ENCODE measurements at regions not wholly inside any gene's neighbourhood (a gene's known extent, or its start where the extent isn't known, plus 50 kb on each side); places are given as distances from the start of the nearest gene placed in this dataset.

DNA sequence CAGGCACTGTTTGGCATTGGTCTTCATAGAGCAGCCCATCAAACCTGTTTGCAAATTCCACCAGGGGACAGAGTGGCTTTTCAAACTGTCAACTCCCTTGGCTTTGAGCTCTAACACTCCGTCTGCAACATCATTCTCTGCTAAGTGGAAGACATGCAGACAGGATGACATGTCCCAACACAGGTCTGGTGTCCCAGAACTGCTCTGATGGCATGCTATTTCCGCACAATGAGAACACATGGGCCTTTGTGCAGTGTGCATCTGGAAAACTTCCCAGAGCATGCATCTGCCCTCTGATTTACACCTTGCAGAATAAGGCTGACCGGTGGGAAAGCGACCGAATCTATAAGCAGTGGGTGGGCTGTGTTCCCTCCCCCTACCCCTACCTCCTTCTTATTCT is 212.8 kb upstream of the GYPA start:
- no TSS peak for BruUV-seq (replicated peaks)
- no peaks in the 10 kb centered on the region for H3K36me3 ChIP-seq (ENCODE audit: control insufficient read depth in 2 of 2, extremely low read depth in 1 of 2, insufficient read depth in 2 of 2, low read length in 2 of 2)
- H3K9me1 ChIP-seq (replicated peaks; ENCODE audit: control insufficient read depth, extremely low read depth, insufficient read depth, low read length) = no peaks in the 10 kb centered on the region
- no peak for DNase-seq (ENCODE audit: low read depth, low spot score)
- no peak overlapping the region for H3K9ac ChIP-seq (replicated peaks; ENCODE audit: extremely low read depth, insufficient read depth, low read length)
- no peak overlapping the region for H3K27ac ChIP-seq (ENCODE audit: insufficient read depth, low read depth, low read length)
- H4K20me1 ChIP-seq (replicated peaks; ENCODE audit: control insufficient read depth, extremely low read depth, insufficient read depth, low read length) = no peaks in the 10 kb centered on the region
- no peaks in the 10 kb centered on the region for H3K9me3 ChIP-seq (replicated peaks; ENCODE audit: control insufficient read depth, insufficient read depth, low read length)
- TF ChIP-seq MYC (IDR thresholded peaks at IDR 0.05; ENCODE audit: low read depth, low read length) = no peak
- TF ChIP-seq FOS (IDR thresholded peaks at IDR 0.05; ENCODE audit: borderline replicate concordance, insufficient read depth, low read length) = no peak
- TF ChIP-seq, protein P1, sequence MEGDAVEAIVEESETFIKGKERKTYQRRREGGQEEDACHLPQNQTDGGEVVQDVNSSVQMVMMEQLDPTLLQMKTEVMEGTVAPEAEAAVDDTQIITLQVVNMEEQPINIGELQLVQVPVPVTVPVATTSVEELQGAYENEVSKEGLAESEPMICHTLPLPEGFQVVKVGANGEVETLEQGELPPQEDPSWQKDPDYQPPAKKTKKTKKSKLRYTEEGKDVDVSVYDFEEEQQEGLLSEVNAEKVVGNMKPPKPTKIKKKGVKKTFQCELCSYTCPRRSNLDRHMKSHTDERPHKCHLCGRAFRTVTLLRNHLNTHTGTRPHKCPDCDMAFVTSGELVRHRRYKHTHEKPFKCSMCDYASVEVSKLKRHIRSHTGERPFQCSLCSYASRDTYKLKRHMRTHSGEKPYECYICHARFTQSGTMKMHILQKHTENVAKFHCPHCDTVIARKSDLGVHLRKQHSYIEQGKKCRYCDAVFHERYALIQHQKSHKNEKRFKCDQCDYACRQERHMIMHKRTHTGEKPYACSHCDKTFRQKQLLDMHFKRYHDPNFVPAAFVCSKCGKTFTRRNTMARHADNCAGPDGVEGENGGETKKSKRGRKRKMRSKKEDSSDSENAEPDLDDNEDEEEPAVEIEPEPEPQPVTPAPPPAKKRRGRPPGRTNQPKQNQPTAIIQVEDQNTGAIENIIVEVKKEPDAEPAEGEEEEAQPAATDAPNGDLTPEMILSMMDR (IDR thresholded peaks at IDR 0.05; ENCODE audit: extremely low read depth in 1 of 2, insufficient read depth in 1 of 2, low read depth in 1 of 2, low read length in 2 of 2) = no peak
- TF ChIP-seq EZH2 (IDR thresholded peaks at IDR 0.05; ENCODE audit: borderline replicate concordance, low read depth, low read length, severe bottlenecking) = no peak
- TF ChIP-seq MAX (IDR thresholded peaks at IDR 0.05; ENCODE audit: insufficient read depth, insufficient read length) = no peak
- TF ChIP-seq POLR2A (IDR thresholded peaks at IDR 0.05; ENCODE audit: low read depth, low read length) = no peak
- TF ChIP-seq POLR2AphosphoS5 (IDR thresholded peaks at IDR 0.05; ENCODE audit: insufficient read depth, low read depth, low read length) = no peak
- TF ChIP-seq GATA2 (IDR thresholded peaks at IDR 0.05; ENCODE audit: insufficient read depth, insufficient read length, low read depth, low read length) = no peak
- no peak for TF ChIP-seq JUN (IDR thresholded peaks at IDR 0.05; ENCODE audit: borderline replicate concordance, insufficient read depth, insufficient read length, low read depth)
- H2AFZ ChIP-seq (ENCODE audit: low read depth, low read length) = no peak overlapping the region
- ChIA-PET CTCF (interaction anchor here (0.7 kb wide), 1 partner anchor 10 kb away, joined by 3 read pairs; no protein-coding TSS in a partner anchor), POLR2A (no interaction called here)
- dilution Hi-C loops (cut with MboI; ENCODE audit: extremely low pct_ligation_motif_present, low sequenced_read_pairs) (no loop called here), intact Hi-C loops (cut with micrococcal nuclease) (no loop called here)
- H3K4me3 ChIP-seq (replicated peaks in 1 of 3; ENCODE audit: insufficient read depth in 1 of 3, low read depth in 1 of 3, low read length in 3 of 3) = no peak overlapping the region
- H3K4me1 ChIP-seq (ENCODE audit: control insufficient read depth, extremely low read depth, insufficient read depth, low read length) = peaks cover 20% of the 10 kb centered on the region
- no peak for FAIRE-seq
- H3K79me2 ChIP-seq (ENCODE audit: control insufficient read depth, insufficient read depth, low read length) = no peaks in the 10 kb centered on the region
- H3K4me2 ChIP-seq (ENCODE audit: insufficient read depth, low read length) = no peak overlapping the region
- no peaks in the 10 kb centered on the region for H3K27me3 ChIP-seq (ENCODE audit: control insufficient read depth in 2 of 2, insufficient read depth in 2 of 2, low read length in 2 of 2)

Data from endothelial cell of umbilical vein (primary cell).